ENCODE measurements at regions not wholly inside any gene's neighbourhood (a gene's known extent, or its start where the extent isn't known, plus 50 kb on each side); places are given as distances from the start of the nearest gene placed in this dataset.

DNA sequence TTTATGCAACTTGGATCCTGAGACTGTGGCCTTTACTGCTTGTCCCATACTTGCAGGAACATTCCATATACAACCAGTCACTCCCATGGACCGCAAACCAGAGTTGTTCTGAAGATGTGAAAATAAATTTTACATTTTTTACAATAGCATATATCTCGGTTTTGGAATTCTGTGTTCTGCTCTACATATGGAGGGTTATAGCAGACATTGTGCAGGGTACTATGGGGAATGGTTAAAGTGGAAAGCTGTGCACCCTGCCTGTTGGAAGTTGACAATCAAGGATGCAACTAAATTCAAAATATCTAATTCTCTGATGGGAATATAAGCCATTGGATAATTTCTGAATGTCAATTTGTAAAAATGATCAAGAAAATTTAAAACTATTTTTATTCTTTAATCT, 603.3 kb downstream of the RAB28 start:
- Histone ChIP-seq H3K4me2 (no peak overlapping the region), H3K9me2 (ENCODE audit: insufficient read depth) (peaks cover 6% of the 10 kb centered on the region; the same call in 1 of the 2 replicates), H3K27me3 (ENCODE audit: insufficient read depth) (no peaks in the 10 kb centered on the region), H3K36me3 (ENCODE audit: insufficient read depth) (no peaks in the 10 kb centered on the region), H3K4me1 (ENCODE audit: insufficient read depth) (no peaks in the 10 kb centered on the region; the same call in 1 of the 2 replicates), H3K27ac (ENCODE audit: low read depth) (no peak overlapping the region), H2AFZ (no peak overlapping the region), H3F3A (replicated peaks; ENCODE audit: low read depth) (no peaks in the 10 kb centered on the region), H3K4me3 (no peak overlapping the region), H4K20me1 (replicated peaks; ENCODE audit: insufficient read depth) (no peaks in the 10 kb centered on the region), H3K79me2 (replicated peaks; ENCODE audit: insufficient read depth) (no peaks in the 10 kb centered on the region)
- DNase-seq (ENCODE audit: low spot score) (no peak), ATAC-seq (no peak)
- Mint-ChIP-seq H3K27ac (no peak overlapping the region), H3K9me3 (peaks cover 12% of the 10 kb centered on the region; the same call in 2 of the 3 replicates), H3K36me3 (ENCODE audit: low read depth) (peaks cover 3% of the 10 kb centered on the region; the same call in 2 of the 3 replicates), H3K27me3 (ENCODE audit: insufficient read depth, low read depth, poor library complexity) (peaks cover 1% of the 10 kb centered on the region), H3K4me3 (no peak overlapping the region), H3K4me1 (peaks cover 14% of the 10 kb centered on the region; the same call in 2 of the 3 replicates)
- TF ChIP-seq CREB1 (CRISPR knock-in tag; IDR thresholded peaks at IDR 0.05; ENCODE audit: low read depth) (no peak), EZH2phosphoT487 (IDR thresholded peaks at IDR 0.05; ENCODE audit: unreplicated experiment) (no peak), STAT1 (IDR thresholded peaks at IDR 0.05; ENCODE audit: unreplicated experiment) (no peak), ZNF114 (CRISPR knock-in tag; IDR thresholded peaks at IDR 0.05) (no peak)
- TF ChIP-seq, protein P1, sequence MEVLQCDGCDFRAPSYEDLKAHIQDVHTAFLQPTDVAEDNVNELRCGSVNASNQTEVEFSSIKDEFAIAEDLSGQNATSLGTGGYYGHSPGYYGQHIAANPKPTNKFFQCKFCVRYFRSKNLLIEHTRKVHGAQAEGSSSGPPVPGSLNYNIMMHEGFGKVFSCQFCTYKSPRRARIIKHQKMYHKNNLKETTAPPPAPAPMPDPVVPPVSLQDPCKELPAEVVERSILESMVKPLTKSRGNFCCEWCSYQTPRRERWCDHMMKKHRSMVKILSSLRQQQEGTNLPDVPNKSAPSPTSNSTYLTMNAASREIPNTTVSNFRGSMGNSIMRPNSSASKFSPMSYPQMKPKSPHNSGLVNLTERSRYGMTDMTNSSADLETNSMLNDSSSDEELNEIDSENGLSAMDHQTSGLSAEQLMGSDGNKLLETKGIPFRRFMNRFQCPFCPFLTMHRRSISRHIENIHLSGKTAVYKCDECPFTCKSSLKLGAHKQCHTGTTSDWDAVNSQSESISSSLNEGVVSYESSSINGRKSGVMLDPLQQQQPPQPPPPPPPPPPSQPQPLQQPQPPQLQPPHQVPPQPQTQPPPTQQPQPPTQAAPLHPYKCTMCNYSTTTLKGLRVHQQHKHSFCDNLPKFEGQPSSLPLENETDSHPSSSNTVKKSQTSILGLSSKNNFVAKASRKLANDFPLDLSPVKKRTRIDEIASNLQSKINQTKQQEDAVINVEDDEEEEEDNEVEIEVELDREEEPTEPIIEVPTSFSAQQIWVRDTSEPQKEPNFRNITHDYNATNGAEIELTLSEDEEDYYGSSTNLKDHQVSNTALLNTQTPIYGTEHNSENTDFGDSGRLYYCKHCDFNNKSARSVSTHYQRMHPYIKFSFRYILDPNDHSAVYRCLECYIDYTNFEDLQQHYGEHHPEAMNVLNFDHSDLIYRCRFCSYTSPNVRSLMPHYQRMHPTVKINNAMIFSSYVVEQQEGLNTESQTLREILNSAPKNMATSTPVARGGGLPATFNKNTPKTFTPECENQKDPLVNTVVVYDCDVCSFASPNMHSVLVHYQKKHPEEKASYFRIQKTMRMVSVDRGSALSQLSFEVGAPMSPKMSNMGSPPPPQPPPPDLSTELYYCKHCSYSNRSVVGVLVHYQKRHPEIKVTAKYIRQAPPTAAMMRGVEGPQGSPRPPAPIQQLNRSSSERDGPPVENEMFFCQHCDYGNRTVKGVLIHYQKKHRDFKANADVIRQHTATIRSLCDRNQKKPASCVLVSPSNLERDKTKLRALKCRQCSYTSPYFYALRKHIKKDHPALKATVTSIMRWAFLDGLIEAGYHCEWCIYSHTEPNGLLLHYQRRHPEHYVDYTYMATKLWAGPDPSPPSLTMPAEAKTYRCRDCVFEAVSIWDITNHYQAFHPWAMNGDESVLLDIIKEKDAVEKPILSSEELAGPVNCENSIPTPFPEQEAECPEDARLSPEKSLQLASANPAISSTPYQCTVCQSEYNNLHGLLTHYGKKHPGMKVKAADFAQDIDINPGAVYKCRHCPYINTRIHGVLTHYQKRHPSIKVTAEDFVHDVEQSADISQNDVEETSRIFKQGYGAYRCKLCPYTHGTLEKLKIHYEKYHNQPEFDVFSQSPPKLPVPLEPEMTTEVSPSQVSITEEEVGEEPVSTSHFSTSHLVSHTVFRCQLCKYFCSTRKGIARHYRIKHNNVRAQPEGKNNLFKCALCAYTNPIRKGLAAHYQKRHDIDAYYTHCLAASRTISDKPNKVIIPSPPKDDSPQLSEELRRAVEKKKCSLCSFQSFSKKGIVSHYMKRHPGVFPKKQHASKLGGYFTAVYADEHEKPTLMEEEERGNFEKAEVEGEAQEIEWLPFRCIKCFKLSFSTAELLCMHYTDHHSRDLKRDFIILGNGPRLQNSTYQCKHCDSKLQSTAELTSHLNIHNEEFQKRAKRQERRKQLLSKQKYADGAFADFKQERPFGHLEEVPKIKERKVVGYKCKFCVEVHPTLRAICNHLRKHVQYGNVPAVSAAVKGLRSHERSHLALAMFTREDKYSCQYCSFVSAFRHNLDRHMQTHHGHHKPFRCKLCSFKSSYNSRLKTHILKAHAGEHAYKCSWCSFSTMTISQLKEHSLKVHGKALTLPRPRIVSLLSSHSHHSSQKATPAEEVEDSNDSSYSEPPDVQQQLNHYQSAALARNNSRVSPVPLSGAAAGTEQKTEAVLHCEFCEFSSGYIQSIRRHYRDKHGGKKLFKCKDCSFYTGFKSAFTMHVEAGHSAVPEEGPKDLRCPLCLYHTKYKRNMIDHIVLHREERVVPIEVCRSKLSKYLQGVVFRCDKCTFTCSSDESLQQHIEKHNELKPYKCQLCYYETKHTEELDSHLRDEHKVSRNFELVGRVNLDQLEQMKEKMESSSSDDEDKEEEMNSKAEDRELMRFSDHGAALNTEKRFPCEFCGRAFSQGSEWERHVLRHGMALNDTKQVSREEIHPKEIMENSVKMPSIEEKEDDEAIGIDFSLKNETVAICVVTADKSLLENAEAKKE (CRISPR knock-in tag; IDR thresholded peaks at IDR 0.05), result no peak
- TF ChIP-seq, protein P2, sequence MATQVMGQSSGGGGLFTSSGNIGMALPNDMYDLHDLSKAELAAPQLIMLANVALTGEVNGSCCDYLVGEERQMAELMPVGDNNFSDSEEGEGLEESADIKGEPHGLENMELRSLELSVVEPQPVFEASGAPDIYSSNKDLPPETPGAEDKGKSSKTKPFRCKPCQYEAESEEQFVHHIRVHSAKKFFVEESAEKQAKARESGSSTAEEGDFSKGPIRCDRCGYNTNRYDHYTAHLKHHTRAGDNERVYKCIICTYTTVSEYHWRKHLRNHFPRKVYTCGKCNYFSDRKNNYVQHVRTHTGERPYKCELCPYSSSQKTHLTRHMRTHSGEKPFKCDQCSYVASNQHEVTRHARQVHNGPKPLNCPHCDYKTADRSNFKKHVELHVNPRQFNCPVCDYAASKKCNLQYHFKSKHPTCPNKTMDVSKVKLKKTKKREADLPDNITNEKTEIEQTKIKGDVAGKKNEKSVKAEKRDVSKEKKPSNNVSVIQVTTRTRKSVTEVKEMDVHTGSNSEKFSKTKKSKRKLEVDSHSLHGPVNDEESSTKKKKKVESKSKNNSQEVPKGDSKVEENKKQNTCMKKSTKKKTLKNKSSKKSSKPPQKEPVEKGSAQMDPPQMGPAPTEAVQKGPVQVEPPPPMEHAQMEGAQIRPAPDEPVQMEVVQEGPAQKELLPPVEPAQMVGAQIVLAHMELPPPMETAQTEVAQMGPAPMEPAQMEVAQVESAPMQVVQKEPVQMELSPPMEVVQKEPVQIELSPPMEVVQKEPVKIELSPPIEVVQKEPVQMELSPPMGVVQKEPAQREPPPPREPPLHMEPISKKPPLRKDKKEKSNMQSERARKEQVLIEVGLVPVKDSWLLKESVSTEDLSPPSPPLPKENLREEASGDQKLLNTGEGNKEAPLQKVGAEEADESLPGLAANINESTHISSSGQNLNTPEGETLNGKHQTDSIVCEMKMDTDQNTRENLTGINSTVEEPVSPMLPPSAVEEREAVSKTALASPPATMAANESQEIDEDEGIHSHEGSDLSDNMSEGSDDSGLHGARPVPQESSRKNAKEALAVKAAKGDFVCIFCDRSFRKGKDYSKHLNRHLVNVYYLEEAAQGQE (IDR thresholded peaks at IDR 0.05; ENCODE audit: unreplicated experiment), result no peak
